ENCODE measurements at regions not wholly inside any gene's neighbourhood (a gene's known extent, or its start where the extent isn't known, plus 50 kb on each side); places are given as distances from the start of the nearest gene placed in this dataset.
"Not testable (repeated sequence)": the region's sequence is repeated elsewhere in the genome, so short reads cannot be mapped to it uniquely, and the experiment has no call there.

GRCh38 chr4:165548702-165549101 lies 169.9 kb downstream of the CPE start:
- DNase-seq (ENCODE audit: low read depth), result no peak

DNA sequence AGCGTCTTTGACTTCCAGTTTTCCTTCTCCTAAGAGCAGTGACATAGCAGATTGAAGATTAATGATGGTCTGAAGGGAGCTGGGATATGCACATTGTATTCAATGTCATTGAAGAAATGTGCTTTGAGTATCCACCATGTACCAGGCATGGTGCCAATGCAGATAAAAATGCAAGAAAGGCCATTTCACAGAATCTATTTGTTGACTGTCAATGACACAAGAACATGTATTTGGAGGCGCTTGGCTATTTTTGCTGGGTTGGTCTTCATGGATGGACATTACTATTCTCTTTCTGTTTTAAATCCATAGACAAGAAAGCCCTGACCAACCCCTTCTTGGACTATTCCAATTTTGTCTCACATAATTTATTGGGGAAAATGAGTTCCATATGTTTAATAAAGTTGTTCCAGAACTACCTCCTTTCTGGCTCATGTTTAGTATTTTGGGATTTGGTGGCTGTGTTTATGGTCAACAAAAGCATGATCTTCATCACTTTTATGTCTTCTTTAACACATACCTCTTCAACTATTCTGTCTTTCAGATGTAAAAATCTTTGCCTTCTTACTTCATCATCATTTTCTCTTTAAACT lies 174.5 kb downstream of the CPE start:
- DNase-seq (ENCODE audit: low read depth), result no peak

- no peak for DNase-seq (ENCODE audit: low read depth)
Measured at GRCh38 chr4:165555302-165555701, 176.5 kb downstream of the CPE start.

DNA sequence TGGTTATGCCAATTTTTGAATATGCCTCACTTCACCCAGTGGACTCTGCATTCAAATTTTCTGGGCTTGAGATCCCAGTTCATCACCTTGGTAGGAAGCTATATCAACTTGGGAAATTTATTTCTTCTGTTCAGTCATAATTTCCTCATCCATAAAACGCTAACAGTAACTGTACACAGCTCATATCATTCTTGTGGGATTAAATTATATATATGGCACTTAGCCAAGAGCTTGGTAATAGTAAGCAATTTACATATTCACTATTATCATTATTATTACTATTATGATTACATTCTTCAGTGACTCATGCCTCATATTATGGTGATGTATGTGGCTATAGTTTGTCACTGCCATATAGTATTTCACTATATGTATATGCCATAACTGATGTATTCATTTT lies 177.6 kb downstream of the CPE start:
- no peak for DNase-seq (ENCODE audit: low read depth)

DNA sequence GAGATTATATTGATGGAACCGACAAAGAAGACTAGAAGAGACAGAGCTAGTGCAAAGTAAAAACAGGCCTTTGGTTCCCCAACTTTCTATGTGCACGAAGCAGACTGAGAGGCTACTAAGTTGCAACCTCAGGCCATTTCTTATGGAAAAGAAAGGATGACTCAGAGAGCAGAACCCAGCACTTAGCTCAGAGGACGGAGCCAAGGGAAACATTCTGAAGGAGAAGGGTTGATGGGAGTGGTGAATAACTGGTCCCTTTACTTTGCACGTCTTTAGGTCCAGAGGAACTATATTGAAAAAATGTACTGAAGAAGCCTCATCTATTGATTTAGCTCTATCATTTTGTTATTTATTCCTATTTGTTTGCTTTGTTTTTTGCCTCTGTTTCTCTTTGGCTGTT lies 182.1 kb downstream of the CPE start:
- no peak for DNase-seq (ENCODE audit: low read depth)

- DNase-seq (ENCODE audit: low read depth), result no peak
Measured at GRCh38 chr4:165563851-165564250, 185.0 kb downstream of the CPE start.

DNA sequence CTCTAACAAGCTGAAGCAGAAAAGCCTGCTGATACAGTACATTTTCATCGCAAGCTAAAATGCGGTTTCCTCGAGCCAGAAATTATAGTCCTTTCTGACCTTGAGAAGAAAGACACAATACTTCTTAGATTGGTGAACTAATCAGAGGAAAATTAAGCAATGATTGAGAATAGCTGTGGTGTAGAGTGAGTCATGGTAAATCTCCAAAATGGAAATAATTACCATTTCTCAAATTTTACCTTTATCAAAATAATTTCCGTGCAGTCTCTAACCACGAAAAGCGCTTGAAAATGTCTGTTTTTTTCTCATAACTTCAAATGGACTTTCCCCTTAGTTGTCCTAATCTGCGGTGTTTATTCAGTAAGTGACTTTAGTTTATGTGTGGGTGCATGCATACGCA lies 190.2 kb downstream of the CPE start:
- no peak for DNase-seq (ENCODE audit: low read depth)

DNA sequence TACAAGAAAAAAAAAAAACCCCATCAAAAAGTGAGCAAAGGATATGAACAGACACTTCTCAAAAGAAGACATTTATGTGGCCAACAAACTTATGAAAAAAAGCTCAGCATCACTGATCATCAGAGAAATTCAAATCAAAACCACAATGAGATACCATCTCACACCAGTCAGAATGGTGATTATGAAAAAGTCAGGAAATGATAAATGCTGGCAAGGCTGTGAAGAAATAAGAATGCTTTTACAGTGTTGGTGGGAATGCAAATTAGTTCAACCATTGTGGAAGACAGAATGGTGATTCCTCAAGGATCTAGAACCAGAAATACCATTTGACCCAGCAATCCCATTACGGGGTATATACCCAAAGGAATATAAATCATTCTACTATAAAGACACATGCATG lies 192.7 kb downstream of the CPE start:
- DNase-seq (ENCODE audit: low read depth), result not testable (repeated sequence)

- DNase-seq (ENCODE audit: low read depth), result peak; percentile 62
Measured at GRCh38 chr4:165580351-165580905, 201.6 kb downstream of the CPE start.

DNA sequence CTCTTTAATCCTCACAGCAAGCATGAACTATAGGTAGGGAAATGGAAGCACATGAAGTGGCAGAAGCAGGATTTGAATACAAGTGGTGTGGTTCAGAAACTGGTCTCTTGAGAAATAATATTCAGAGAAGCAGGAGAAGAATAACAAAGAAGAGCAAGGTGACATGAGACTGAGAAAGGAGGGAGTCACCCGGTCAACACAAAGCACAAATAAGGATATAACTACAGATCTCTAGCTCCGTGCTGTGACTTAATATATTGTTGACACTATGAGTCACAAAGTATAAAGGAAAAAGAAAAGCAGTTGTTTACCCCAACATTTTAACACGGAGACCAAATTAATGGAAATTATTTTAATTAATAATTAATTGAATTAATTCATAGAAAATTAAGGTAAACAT lies 204.5 kb downstream of the CPE start:
- no peak for DNase-seq (ENCODE audit: low read depth)

GRCh38 chr4:165584916-165585315 lies 206.1 kb downstream of the CPE start:
- DNase-seq (ENCODE audit: low read depth), result no peak

- no peak for DNase-seq (ENCODE audit: low read depth)
Measured at GRCh38 chr4:165588534-165589315, 209.9 kb downstream of the CPE start.

- peak; percentile 32 for DNase-seq (ENCODE audit: low read depth)
Measured at GRCh38 chr4:165592386-165592785, 213.6 kb downstream of the CPE start.

- DNase-seq (ENCODE audit: low read depth), result no peak
Measured at GRCh38 chr4:165597581-165598480, 219.0 kb downstream of the CPE start.

DNA sequence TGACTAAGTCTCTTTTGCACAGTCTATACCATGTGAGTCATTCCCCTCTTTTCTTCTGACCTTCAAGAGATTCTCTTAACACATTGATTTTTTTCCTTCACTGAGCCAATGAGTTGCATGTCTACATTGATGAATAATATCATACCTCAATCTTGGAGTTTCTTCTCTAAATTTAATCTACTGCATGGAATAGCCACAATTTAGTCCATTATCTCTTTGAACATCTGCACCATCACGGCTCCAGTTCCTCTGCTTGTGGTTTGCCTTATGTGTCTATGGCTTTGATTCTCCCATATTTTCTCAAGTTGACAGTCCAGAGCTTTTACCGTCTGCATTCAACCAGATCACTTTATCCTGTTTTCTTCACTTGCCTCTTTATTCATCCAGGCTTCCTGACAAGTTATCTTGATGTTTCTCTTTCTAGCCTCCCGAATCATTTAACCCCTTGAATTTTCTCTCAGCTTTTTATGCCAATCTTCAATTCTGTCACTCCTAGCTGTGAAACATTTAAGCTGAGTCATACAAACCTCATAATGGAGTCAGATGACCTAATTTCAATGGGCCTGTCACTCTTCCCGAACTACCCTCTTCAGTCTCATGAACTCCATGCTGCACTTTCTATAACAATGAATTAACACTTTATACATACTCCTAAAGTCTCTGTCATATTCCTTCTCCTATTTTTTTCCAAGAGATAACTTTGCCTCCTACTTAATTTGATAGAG lies 222.3 kb downstream of the CPE start:
- no peak for DNase-seq (ENCODE audit: low read depth)

- DNase-seq (ENCODE audit: low read depth), result no peak
Measured at GRCh38 chr4:165602621-165603020, 223.8 kb downstream of the CPE start.

DNA sequence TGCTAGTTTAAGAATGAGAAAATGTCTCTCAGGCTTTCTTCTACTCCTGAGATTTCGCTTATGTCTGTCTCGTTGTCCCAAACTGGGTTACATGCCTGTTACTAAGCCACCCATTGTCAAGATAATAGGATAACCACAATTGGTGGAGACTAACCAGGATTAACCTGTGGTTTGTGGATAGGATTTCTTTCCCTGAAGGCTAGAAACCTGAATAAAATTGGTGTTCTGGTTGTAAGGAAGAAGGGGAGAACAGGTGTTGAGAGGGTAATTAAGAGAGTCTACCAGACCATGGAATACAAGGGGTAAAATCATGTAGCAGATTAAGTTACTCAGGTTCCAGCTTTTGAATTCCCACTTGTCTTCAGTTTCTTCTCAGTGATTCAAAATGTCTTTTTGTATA lies 225.4 kb downstream of the CPE start:
- no peak for DNase-seq (ENCODE audit: low read depth)

- no peak for DNase-seq (ENCODE audit: low read depth)
Measured at GRCh38 chr4:165605811-165606210, 227.0 kb downstream of the CPE start.

GRCh38 chr4:165606465-165607205 lies 227.8 kb downstream of the CPE start:
- no peak for DNase-seq (ENCODE audit: low read depth)

DNA sequence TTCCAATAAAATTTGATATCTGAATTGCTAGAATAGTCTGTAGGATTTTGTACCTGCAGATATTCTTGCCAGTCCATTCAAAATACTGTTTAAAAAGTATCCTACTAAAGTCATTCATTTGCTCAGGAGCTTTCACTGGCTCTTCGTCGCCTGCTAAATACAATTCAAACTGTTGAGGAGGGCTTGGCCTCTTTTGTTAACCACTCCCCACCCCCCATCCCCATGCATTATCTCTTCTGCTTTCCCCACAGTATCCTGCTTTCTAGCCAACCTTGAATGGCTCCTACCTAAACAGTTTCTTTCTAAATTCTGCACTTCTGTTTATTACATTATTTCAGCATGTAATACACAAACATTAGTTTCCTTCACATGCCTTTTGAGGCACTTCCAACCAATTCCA lies 230.8 kb downstream of the CPE start:
- DNase-seq (ENCODE audit: low read depth), result no peak
